CD4-positive, alpha-beta T cell treated with Interleukin-15 for 1 hour (primary cell): ENCODE measurements at regions not wholly inside any gene's neighbourhood (a gene's known extent, or its start where the extent isn't known, plus 50 kb on each side); places are given as distances from the start of the nearest gene placed in this dataset.

ENCODE experiments used
- DNase-seq: peaks from one replicate; pipeline ENCODE4 v3.0.0-alpha.2; 2020

DNA sequence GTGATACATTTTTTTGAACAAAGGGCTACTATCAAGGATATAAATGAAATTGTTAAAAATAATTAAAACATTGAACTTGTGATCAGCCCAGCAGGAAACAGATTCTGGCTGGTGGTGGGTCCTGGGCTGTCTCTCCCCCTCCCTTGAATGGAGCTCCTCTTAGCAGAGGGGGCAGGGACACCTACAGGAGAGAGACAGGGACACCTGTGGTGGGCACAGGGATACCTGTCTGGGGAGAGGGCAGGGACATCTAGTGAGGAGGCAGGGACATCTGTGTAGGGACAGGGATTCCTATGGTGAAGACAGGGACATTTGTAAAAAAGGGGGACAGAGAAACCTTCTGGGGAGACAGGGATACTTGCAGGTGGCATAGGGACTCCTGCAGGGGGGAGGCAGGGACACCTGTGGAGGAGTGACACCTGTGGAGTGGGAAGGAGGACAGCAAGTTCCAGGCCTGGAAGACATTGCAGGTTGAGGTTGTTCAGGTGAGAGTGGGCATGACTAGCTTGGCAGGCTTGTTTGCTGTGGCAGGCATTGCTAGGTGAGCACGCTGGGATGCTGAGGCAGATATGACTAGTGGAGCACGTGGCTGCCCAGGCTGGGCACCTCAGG is 264.2 kb downstream of the IRX2 start:
- no peak for DNase-seq

DNA sequence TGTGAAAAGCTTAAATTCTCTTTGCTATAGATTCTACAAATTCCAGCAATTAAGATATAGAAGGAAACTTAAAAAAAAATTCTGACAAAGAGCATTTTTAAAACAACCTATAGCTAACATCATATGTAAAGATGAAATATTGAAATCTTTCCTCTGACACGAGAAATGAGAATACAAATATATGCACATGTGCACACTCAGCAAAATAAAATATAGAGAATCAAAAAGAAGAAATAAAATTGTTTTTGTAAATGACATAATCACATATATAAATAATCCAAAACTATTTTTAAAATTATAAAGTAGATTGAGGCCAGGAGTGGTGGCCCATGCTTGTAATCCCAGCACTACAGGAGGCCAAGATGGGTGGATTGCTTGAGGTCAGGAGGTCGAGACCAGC is 265.1 kb downstream of the IRX2 start:
- DNase-seq: no peak

DNA sequence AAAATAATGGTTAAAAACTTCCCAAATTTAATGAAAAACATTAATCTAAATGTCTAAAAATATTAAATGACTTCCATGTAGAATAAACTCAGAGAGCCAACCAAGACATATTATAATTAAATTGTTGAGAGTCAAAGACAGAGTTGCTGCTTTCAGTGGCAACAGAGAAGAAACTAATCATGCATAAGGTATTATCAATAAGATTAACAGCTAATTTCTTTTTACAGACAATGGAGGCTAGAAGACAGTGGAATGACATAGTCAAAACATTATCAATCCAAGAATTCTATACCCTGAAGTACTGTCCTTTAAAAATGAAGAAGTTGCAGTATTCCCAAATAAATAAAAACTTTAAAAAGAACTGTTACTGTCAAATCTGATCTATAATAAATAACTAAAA is 268.7 kb downstream of the IRX2 start:
- DNase-seq: no peak

DNA sequence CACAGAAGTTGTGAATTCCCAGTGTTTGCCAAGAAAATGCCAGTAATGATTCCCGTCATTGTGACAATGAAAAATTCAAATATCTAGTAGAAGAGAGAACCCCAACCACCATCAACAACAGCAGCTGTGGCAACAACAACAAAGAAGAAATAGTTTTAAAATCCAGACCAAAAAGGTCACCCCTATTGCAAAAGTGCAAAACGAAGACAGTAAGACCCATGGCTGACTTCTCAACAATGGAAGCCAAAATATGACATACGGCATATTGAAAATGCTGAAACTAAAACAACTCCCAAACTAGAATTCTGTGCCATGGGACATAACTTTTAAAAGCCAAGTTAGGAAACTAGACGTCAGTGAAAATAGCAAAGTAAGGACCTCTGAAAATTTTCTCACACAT is 270.6 kb downstream of the IRX2 start:
- no peak for DNase-seq

DNA sequence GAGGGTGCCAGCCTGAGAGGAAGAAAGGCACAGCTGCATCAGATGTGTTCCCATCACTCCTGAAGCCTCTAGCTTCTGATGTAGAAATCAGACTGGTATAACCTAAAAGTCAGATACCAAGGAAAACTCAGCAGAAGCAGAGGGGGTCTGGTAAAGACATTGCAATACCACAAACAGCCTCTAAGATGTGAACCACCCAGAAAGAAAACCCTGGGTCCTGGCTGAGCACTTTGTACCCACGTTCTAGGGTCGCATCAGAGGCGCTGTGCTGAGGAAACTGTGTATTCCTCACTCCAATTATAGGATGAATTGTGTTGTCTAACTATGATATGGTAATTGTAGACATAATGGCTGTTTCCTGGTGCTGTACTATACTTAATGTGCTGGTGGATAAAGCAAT is 275.6 kb downstream of the IRX2 start:
- no peak for DNase-seq

DNA sequence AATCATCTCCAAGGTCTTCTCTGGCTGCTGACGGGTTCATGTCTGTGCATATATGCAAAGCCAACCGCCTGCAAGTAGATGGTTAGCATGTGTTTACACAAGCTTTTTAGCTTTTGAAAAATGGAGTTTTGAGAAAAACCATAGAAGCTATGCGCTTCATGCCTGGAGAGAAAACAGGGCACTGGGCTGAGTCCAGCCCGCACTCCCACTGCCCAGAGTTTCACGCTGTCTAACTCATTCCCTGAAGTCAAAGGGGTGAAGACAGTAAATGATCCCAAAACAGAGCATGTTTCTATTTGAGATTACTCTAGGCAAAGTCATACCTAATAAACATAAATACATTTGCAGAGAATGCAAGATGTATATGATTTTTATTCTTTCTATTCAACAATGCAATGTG is 278.8 kb downstream of the IRX2 start:
- DNase-seq: no peak

DNA sequence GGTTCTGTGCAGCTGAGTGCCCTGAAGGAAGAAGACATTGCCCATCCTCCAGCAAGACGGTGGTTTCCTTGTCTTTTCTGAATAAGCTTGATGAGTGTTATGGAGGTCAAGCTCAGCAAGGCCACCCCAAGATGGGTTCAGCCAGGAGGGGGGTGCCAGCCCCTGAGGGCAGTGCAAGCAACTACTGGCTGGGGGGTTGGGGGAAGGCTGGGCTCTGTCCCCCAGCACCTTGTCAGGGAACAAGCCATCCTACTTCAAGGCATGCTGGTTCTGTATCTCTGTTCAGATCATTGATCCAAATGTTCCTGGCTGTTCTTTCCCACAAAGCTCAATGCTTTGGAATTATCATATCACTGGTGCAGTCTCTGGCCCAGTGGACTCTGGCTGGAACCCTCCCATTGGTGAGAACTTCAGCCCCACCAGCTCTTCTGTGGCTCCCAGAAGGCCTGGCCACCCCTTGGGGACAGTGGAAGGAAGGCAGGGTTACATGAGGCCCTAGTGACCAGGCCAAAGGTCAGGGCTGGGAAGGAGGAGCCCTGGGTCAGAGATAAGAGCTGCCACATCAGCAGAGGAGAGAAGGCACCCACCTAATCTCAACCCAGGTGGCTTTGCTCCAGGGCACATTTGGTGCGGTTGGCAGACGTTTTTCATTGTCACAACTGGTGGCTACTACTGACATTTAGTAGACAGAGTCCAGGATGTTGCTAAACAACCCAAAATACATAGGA is 280.2 kb downstream of the IRX2 start:
- DNase-seq: no peak

DNA sequence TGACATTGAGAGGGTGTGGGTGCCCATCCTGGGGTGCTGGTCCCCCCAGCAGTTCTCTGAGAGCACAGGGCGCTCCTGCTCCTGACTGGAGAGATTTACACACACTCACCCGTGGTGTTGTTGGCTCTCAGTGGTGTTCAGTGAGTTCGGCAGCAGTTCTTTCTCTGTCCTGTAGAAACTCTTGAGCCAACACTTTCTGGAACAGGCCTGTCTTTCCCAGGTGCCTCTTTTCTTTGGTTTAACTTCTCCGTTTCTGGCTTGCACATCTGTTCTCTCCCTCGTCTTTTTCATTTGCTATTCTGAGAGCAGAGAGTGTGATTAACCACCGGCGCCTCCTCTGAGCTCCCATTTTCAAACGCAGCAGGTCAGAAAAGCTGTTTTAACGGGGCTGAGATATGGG is 284.5 kb downstream of the IRX2 start:
- DNase-seq: no peak

DNA sequence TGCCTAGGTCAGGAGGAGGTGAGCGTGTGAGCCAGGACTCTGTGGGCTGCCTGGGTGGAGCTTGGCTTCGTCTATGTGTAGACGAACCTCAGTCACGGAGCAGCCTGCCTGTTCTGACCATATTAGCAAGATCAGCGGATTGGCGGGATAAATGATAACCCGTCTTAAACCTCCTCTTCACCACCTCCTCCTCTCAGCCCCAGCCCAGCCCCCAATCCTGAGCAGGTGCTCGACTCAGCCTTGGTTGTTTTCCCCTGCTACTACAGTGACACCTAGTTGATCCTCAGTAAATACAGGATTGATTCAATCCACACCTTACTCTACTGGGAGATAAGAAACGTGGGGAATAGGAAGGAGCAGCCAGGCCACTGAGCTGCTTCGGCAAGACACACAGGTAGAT is 286.1 kb downstream of the IRX2 start:
- no peak for DNase-seq

DNA sequence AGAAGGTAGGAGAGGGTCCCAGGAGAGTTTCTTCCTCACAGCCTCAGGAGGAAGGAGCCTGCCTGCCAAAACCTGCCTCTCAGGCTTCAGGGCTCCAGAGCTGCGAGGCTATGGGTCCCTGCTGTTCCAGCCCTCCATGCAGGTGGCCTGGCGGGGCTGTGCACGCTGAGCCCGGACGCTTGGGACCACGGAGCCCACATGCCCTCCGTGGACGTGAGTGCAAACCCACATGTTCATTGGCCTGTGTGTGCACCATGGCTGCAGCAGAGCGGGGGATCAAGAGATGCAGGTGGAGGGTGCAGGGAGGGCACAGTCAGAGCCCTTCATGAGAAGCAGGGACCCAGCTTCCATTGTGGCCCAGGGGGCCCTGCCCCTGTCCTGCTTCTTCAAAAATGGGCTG is 287.3 kb downstream of the IRX2 start:
- DNase-seq: no peak

DNA sequence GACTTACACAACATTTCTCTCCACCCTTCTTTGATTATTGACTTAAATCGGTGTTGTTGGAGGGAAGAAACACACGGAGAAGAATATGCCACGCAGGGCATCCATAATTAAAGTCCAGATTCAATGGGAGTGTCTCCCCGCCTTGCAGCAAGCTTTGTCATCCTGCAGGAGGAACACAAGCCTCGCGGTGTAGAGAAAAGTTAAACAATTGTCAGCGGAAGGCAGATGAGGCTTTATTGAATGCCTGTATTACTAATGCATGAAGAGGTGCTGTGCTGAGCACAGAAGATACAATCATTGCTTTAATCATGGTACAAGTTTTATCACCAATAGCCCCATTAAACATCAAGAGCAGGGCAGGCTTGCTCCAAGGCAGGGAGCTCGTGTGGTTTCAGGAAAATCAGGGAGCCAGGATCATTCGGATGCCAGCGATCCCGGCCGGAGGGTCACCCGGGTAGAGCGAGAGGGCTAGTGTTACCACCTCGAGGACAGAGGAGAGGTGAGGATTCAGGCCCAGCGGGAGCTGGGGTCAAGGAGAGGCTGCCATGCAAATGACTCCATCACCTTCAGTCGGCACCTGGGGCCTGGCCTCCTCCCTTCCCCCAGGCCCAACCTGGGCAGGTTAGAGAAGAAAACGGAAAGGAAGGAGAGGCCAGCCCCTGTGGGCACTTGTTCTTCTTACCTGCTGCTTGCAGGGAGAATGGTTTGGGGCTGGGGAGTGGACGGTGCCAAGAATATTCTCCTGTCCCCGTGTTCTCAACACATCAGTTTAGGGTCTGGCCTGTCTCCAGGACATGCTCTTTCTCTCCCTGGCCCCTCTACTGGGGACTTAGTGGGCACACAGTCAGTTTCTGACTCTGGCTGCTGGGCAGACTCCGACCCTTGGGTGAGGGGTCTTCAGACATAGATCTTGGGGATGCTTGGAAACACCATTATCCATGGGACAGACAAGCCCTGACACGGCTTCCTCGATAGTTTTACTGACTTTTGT is 289.5 kb downstream of the IRX2 start:
- no peak for DNase-seq

DNA sequence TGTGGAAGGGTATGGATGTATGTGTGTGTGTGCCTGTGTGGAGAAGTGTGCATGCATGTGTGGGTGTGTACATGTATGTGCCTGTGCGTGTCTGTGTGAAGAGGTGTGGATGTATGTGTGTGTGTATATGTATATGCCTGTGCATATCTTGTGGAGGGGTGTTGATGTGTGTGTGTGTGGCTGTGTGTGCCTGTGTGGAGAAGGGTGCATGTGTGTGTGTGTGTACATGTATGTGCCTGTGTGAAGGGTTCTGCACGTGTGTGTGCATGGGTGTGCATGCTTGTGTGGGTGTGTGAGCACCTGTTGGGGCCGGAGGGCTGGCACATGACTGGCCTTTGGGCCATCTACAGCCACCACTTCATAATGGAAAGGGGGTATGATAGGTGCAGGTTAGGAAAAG is 291.4 kb downstream of the IRX2 start:
- no peak for DNase-seq

DNA sequence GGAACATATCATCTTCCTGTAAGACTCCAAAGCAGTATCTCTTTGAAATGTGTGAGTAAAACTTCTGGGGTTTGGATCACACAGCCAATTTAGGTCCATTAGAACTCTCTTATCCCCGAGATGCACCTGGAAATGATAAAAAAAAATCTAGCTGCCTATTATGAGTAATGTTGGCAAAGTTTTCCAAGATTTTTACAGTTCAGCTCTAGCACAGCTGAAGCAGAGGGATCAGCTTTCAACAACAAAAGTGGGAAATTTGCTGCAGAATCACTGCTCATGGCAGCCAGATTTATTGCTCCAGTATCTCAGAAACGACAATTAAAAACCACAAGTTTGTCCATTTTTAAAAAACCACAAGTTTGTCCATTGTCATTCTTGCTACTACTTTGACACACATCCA is 292.2 kb downstream of the IRX2 start:
- no peak for DNase-seq

DNA sequence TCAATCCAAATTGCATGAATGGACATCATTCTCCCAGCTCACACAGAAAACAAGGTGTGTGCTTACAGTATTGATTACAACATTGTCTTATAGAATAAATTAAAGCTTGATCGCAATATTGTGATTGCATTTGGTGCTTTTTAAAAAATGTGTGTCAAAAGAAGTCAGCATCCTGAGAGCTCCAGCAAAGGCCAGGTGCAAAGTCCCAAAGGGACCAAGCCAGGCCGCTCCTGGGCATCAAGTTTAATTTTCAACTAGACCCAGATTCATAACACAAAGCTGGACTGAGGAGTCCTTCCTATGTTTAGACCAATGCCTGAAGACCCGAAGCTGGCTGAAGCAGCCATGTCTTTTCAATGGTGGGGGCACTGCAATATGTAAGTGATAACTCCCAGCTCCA is 295.6 kb downstream of the IRX2 start:
- no peak for DNase-seq

DNA sequence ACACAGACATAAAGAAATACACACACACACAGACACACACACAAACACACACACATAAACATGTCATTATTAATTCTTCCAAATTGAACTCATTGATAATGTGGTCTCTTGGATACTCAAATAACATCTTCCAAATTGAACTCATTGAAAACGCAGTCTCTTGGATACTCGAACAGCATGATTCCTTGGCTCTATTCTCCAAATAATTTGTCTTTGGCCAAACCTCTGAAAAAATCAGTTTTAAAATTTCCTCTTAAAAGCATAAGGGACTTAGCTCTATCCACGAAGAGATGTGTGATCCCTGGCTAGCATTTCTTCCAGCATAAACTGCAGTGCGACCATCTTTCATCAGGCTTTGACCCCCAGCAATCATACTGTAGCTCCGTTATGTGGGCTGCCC is 296.6 kb downstream of the IRX2 start:
- no peak for DNase-seq

DNA sequence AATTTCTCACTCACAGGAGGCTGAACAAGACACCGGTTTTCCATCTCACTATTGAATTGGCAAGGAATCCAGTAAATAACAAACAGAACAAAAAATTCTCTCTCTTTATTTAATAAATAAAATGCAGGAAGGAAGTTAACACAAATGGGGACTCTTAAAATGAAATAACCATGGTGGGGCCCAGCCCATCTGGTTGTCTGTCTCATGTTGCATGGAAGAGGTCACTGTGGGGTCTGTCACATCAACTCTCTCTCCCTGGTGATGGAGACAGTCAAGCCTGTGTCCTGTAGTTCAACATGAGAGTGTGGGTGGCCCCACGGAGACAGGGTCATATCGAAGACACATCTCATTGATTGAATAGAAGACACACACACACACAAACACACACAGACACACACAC is 297.7 kb downstream of the IRX2 start:
- DNase-seq: no peak

DNA sequence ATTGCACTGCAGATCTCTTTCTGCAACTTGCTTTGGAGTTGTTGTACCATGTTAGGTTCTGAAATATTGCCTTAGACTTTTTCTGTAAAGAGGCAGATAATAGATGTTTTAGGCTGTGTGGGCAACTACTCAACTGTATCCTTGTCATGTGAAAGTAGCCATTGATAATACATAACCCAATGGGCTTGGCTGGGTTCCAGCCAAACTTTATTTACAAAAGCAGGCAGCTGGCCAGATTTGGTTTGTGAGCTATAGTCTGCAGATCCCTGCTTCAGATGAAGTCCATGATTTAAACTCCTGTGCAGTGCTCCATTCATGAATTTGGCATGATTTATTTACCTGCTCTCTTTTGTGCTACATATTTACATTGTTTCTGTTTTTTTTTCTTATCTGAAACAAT is 300.4 kb downstream of the IRX2 start:
- DNase-seq: no peak

DNA sequence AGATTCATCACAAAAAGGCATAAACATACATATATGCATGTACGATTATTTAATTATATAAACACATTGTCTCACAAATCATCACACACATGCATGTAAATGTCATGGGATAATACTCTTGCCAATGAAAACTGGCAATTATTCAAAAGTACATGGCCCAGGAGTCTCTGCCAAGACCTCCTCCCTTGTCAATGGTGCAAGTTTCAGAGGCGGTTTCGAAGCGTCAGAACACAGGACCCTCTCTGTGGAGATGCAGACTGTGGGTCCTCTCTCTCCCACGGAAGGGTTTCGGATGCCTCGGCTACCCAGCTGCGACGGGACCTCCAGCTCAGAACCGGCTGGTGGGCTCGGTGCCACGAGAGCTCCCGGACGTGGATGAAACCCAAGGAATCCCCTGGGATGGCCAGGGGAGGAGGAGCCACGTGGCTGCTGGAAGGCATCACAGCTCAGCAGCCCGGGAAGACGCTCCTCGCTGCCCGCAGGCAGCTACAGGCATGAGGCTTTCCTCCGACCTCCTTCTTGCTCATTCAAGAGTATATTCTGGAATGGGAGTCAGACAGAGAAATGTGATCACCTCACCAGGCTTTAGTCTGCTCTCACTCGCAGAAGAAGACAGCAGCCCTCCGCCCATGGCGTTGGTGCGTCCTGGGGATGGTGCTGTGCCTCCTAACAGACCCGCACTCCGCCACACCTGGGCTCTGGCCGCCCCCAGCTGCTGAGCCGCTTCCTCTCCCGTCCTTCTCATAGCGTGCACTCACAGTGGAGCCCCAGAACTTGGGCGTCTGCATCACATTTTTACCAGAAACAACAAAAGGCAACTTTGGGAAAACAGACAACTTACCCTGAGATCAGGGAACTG is 308.8 kb downstream of the IRX2 start:
- no peak for DNase-seq

DNA sequence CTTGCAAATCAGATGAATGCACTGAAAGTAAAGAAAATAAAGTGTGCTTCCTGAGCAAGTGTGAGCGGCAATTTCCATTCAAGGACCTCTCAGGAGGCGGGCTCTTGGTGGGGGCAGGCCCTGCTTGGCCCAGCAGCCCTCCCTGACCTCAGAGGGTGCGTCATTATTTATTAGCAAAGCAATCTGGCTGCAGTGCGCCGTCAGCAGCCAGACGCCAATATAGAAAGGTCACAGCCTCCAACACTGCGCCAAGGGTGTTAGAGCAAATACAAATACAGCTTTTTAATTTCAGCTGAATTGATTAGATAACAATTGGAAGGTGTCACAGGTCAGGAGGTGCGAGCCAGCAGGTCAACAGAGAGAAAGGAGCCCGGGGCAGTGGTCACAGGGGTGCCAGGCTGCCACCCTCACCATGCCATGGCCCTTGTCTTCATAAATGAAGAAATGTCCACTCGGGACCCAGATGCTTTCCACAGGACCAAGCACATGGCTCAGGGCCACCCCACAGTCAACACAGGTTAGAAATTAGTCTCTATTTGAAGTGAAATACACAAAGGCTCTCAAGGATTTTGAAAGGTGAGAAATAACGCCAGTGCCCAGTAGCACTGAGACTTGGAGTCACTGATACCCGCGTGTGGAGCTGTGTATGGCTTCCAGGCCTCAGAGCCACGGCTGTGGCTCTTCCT is 309.8 kb downstream of the IRX2 start:
- no peak for DNase-seq

DNA sequence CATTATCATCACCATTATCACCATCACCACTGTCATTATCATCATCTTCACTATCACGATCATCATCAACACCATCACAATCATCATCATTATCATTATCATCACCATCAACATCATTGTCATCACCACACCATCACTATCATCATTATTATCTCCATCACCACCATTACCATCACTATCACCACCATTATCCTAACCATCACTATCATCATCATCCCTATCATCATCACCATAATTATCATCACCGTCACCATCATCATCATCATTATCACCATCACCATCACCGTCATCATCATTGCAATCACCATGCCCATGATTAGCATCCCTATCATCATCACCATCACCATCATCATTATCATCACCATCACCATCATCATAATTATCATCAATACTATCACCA is 311.9 kb downstream of the IRX2 start:
- DNase-seq: no peak

DNA sequence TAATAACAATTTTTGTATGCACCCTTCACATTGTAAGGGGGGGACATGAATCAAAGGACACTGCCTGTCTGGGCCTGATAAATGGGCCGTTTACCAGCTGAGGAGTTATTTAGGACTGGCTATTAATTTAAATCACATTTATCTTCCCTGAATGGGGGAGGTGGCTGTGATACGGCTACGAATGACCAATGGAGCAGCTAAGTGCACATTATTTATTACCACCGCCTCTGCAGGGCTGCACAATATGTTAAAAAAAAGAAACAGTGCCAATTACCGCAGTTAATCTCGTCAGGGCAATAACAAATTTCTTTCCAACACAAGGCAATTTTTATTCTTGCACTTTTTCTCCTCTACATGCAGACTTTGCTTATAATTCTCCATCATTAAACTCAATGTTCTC is 318.4 kb downstream of the IRX2 start:
- no peak for DNase-seq
